ENCODE measurements at regions not wholly inside any gene's neighbourhood (a gene's known extent, or its start where the extent isn't known, plus 50 kb on each side); places are given as distances from the start of the nearest gene placed in this dataset.

DNA sequence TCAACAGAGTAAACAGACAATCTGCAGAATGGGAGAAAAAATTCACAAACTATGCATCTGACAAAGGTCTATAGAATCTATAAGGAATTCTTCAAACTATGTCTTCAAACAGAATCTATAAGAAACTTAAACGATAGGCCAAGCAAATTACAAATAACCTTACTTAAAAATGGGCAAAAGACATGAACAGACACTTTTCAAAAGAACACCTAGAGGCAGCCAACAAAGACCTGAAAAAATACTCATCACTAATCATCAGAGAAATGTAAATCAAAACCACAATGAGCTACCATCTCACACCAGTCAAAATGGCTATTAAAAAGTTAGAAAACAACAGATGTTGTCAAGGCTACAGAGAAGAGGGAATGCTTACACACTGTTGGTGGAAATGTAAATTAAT, 81.3 kb downstream of the ID4 start:
- TF ChIP-seq CTCF (conservative IDR thresholded peaks at IDR 0.05; ENCODE audit: low read depth, low read length) (no peak), POLR2A (IDR thresholded peaks at IDR 0.05; ENCODE audit: low read depth, low read length) (no peak), ELK1 (IDR thresholded peaks at IDR 0.05; ENCODE audit: borderline replicate concordance, low read depth, low read length) (no peak), RFX5 (IDR thresholded peaks at IDR 0.05; ENCODE audit: low read depth, low read length) (no peak), FOS (IDR thresholded peaks at IDR 0.05; ENCODE audit: low read depth, low read length) (no peak), MAFK (IDR thresholded peaks at IDR 0.05; ENCODE audit: low read depth, low read length) (no peak), CHD1 (IDR thresholded peaks at IDR 0.05; ENCODE audit: low read depth, low read length) (no peak), MAZ (IDR thresholded peaks at IDR 0.05; ENCODE audit: borderline replicate concordance, low read depth, low read length) (no peak), RCOR1 (IDR thresholded peaks at IDR 0.05; ENCODE audit: insufficient replicate concordance, low read length) (no peak), RAD21 (IDR thresholded peaks at IDR 0.05; ENCODE audit: low read length) (no peak)
